SW480 (cell line): ENCODE measurements at regions not wholly inside any gene's neighbourhood (a gene's known extent, or its start where the extent isn't known, plus 50 kb on each side); places are given as distances from the start of the nearest gene placed in this dataset.

Experiments
- DNase-seq: peaks from one replicate; pipeline ENCODE4 v3.0.0-alpha.2; 2016; ENCODE audit warnings: low spot score

DNA sequence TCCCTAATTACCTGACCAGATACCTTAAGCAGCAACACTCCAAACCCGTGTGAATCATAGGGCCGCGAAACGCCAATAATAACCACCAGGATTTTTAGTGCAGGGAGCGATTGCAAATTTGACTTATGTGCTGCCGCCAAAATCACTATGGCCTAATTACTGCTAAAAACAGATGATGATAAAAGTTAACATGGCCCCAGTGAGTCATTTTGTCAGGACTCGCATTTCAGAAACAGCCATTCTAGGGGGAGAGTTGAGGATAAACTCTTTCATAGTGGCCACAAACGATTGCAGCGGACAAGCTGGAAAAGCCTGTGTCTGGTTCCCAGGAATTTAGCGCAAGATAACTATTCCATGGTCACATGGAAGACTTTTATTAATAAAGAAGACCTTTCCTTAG, 103.4 kb downstream of the HLX start:
- DNase-seq: no peak

DNA sequence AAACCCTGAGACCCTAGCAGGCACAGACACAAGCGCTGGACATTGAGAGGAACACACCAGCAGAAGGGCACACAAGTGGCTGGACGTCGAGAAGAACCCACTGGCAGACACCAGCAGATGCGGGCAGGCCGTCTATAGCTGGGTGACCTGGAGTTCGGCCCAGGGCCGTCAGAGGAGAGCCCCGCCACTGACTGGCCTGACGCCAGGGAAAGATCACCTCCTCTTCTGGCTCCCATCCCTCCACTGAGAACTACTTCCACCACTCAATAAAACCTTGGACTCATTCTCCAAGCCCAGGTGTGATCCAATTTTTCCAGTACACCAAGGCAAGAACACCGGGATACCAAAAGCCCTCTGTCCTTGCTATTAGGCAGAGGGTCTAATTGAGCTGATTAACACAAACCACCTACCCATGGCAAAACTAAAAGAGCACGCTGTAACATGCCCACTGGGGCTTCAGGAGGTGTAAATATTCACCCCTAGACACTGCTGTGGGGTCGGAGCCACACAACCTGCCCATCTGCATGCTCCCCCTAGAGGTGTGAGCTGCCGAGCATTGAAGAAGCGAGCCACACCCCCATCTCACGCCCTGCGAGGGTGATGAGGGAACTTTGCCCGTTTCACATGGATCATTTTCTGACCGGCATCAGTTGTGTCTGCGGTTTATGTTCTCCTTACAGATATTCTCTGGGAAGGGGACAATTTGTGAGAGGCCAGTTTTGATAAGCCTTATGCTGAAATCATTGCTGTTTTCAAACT, 104.8 kb downstream of the HLX start:
- no peak for DNase-seq

DNA sequence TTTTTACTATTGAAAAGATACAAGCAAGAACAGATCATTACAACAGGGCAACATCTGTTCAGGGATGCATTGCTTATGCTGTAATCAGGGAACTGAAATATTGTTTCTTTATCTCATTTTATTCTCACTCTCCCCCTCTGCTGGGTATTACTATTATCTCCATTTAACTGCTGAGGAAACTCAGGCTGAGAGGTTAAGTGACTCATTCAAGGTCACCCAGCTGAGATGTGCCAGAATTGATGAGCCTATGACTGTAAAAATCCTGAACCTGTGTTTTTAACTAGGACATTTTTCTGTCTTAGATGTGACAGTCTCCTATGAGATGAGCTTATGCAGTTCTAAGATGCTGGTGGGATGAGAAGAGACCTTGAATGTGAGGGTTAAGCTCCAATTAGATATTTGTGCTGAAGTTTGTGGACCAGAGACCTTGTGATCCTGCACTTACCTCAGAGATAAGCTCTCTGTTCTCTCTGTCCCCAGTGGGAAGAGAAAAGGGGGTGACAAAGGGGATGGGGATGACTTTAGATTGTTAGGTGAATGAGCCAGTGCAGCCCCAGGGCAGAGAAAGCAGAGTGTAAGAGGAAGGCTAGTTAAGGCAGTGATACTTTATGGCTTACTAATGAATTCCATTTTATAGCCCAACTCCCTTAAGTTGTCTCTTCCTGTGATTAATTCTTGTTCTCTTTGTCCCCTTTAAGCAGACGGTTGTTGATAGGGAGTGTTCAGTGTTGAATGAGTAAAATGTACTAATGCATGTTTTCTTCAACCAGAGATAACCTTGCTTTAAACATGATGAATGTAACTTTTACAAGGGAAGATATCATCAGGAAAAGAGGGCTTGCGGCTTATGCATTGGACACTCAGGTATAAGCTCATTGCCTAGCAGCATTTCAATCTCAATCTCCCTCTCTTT, 111.4 kb downstream of the HLX start:
- DNase-seq: no peak

DNA sequence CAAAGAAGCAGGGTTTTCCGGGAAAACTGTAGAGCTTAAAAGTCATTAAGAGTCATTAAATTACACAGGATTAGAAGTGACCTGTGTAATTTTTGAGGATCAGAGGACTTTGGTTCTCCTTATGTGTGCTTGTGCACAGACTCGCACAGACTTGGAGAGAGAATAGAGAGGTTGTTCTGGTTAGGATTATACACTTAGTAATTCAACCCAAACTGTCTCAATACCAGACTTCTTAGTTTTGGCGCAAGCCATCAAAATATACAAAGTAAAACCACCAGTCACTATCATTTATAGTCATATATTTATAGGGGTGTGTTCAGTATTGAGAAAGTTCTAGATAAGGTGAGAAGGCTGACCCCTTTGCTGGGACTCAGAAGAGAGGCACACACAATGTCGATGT, 112.3 kb downstream of the HLX start:
- no peak for DNase-seq

DNA sequence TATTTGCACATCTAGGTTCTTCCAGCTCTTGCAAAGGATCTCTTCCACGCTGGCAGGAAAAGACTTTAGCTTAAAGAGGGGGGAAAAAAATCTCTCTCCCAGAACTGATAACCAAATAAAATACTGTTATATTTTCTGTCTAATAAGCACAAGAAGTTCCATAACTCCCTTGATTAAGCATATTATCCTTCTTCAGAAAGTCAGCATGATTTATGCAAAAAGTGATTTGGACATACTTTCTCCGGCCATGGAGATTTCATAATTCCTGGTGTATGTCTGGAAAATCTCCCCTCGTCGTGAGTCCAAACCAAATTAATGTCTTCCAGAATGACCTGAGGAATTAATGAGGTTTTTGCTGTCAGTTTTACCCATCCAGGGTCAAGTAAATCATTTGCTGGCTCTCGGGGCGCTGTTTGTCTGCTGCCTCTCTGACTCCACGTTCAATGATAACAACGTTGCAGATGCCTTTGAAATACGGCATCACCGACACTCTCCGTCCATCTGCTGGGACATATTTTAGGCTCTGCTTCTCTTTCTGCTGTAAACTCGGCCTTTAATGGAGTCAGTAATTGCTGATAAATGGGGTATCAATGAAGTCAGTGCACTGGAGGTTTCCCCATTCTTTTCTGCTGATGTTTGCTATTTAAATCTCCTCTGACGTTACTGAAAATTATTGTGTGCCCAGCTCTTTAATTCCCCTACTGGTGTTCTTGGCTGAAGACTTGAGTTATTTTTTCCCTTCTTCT, 112.9 kb downstream of the HLX start:
- DNase-seq: no peak

DNA sequence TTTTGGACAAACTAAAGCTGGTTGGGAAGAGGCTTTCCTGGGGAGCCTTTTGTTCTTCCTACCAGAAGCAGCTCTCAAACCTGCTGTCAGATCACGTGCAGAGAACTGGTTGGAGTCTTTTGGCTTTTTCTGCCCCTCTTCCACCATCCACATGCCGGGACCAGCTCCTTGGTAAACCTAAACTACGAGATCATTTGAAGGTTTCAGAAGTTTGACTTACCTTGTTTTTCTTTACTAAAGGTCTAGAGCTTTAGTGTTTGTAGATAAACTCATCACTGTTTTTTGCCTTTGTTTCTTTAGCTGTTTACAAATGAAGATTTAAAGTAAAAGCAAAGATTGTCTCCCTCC, 113.4 kb downstream of the HLX start:
- DNase-seq: no peak

DNA sequence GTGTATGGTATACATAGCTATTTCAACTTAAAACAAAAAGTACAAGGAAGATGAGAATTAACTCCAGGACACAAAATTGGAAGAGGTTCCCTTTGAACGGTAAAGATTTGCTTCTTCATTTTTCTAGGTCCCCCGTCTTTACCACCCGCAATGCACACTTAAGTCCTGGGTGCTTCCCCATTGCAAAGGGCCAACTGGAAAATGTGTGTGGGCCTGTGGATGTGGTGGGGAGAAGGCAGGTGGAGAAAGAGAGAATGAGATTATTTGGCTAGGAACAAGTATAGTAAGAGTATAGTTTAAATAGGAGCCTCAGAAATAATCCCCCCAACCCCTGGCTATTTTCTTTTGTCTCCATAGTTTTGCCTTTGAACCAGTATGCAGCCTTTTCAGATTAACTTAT, 115.4 kb downstream of the HLX start:
- no peak for DNase-seq

DNA sequence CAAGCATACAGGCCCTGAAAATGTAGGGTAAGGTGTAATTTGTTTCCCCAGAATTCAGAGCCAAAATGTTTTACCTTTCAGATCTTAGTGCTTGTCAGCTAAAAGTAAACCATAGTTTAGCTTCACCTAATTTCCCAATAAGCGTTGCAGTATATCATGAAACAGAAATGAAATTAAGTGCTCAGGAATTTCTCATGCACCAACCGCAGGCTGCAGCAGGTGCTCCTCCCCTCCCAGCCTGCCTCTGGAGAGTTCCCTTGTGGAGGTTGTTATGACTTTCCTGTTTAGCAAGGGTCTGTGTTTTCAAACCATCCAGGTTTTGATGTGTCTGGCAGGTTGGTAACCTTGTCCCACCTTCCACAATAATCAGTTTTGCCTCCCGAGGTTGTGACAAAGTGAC, 118.5 kb downstream of the HLX start:
- no peak for DNase-seq

DNA sequence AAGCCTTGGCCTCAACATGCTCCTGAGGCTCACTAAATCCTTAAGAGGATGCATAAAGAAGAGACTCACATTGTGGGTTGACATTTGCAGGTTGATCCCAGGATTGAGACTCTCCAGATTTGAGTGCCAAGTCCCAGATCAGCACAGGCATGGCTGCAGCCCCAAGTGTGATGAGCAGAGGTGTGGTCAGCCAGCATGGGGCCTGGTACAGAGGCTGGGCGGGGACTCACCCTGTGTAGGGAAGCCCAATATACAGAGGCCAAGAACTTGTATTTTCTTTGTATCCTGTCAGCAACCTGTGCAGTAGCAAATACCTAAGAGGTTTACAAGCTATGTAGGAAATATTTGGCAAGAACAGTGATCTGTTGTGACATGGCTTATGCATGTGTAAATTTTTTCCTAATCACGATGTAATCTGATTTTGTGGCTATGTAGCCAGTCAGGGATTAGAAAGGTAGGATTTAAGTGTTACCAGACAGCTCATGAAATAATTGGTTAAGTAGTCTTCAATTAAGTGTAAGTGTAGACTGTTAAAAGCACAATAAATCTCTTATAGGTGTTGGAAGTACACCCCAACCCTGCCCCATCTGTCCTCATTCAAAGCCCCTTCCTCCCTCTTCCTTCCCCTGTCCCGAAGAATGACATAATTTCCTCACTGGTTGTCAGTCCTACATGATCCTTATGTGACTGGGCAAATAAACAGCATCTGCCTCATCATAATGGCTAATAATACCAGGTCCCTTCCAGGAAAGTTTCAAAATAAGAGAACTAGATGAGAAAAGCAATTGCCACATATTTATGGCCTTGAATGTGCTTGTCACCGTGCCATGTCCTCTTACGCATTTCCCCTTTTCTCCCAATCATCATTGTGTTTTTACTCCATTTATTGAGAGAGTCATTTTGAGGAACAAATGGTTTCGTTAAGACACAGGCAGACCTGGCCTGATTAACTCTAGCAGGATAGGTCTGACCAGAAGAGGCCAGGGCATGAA, 120.9 kb downstream of the HLX start:
- no peak for DNase-seq

DNA sequence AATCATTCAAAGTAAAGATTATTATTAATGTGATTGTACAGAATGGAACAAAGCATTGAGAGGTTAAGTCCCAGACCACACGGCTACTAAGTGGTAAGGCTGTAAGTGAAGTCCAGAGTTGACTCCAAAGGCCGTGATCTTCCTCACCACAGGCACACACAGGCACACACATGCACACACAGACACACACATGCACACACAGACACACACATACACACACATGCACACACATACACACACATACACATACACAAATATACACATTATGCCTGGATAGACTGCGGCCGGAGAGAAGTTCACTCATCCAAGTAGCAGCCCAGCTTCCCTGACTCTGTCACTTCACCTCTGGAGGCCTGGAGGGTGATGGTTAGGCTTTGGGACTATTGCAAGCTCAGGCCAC, 121.9 kb downstream of the HLX start:
- no peak for DNase-seq

DNA sequence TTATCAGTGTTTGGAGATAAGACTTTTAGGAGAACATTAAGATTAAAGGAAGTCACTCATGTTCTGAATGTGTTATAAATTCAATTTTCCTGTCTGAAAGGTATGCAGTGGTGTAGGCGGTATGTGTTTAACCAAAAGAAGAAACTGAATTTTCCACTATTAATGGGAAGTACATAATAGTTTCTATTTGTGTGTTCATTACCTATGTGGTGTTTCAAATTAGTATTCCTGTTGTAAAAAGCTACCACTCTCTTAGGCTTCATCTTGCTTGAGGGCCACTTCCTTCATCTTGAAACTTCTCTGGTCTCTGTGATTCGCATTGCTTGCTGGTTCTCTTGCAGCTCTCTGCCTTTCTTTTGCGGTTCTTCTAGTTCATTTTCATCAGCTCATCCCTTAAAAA, 123.4 kb downstream of the HLX start:
- no peak for DNase-seq

DNA sequence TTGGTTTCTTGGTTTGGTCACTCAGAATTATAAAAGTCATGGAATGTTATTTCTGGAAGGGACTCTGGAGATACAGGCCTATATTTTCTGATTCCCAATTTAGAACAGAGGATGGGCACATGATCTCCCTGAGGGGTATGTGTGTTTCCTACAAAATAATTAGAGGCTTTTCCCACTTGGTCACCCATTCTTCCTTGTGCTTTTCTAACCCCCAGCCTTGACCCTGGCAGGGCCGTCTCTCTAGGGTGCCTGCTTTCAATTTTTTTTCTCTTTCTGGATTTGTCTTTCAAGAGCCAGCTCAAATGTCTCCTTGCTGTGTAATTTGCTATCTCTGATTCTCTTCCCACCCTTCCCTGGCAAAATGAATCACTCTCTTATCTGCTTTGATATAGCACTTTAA, 131.9 kb downstream of the HLX start:
- no peak for DNase-seq

DNA sequence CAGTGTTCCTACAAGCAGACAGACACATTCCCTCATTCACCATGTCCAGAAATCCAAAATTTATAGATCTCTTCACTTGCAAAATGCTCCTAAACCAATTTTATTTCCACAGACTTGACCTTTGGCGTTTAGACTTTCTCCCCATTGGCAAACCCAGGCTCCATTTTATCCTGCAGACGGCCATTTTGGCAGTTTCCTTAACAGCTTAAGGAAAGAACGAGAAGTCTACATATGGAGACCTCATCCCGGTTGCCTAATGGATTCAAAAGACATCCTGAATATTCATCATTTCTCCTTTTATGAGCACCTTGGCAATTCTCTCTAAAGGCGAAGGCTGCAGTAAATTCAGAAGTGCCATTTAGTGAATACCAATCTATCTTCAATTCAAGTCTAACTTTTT, 132.9 kb downstream of the HLX start:
- no peak for DNase-seq

DNA sequence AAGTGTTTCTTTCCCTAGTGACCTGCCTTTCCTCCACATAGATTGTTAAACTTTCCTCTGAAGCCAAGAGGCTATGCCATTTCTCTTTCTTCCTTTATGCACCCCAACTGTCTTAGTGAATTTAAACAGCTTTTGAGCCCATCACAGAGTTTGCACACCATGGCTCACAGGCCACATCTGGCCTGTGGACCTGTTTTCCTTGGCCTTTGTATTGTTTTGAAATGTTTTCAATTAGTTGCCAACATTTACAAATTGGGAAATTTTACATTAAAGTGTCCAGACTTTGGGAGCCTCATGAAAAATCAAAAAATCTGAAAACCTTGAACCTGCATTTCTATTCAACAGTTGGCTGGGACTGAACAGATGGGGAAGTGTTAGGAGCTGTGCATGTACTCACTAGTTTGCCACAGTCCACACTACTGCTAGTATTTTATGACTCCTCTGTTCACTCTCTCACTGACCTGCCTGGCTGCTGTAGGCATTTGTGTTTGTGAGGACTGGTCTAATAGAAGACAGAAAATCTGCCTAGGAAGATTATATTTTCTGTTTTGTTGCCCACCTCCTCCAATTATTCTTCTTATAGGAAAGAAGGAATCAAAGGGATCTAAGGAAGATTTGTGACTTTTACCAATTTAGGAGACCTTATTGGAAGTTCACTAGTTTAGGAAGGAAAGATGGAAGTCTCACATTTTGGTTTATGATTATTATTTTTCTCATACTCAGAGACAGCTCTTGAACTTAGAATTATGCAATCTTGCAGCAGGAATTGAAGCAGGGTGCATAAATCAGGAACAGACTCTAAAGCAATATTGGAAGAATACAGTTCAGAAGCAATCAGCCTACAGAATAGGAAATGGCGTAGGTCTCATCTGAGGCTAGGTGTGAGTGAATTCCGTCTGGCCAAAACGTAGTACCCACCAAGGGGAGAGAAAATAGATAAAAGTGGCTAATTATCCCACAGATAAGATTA, 134.7 kb downstream of the HLX start:
- DNase-seq: no peak

DNA sequence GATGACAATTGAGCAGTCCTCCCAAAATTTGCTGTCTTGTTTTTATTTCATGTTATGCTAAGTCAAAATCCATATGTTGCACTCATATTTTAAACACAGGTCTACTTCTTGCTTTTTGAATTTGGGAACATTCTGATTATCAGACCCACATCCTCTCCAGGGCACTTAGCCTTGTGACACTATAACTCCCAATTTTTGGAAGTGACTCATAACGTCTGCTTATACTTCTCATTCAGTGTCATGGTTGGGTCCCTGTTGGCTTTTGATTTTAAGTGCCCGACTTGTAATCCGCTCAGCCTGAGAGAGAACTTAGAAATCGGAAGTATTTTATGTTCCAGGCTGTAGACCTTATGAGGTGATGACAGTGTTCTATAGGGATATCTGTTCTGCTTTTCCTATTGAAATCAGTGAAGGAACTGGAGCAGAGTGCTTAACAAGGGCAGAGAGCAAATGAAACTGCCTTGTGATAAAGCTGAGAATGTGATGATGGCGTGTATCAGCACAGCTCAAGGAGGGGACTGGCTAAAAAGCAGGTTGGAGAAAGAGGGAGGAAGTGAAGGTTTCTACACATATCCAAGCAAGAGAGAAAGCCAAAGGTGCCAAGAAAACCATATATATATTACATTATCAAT, 136.0 kb downstream of the HLX start:
- no peak for DNase-seq

DNA sequence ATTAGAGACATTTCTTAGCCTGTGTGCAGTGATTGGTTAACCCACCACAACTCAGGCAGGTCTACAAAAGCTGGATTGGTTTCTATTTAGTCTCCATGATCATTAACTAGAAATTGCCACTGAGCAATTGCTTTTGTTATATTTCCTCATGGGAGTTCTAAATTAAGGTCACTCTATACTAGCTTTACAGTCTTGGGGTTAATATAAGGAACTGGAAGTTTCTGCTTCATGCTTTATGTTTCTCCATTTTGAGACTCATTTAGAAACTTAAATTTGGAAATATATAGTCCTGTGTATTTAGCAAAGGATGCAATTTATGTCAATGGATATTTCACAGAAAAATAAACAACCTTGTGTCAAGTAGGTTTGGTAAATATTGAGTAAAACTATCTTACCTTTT, 137.5 kb downstream of the HLX start:
- DNase-seq: no peak

DNA sequence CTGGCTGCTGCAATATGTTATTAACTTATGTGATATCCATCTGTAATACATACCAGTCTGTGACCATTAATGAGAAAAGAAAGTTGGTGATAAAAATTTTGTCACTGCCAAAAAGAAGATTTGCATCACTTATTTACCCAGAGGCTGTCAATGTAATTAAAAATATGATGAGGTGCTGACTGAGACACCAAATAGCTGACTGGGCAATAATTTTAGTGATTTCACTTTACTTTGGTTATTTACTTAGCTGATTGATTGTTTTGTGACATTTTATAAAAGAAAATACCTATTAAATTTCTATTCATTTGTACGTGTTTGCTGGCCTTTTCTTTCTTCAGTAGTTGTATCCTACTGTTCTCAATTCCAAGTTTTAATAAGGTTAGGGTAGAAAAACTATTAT, 139.2 kb downstream of the HLX start:
- no peak for DNase-seq

DNA sequence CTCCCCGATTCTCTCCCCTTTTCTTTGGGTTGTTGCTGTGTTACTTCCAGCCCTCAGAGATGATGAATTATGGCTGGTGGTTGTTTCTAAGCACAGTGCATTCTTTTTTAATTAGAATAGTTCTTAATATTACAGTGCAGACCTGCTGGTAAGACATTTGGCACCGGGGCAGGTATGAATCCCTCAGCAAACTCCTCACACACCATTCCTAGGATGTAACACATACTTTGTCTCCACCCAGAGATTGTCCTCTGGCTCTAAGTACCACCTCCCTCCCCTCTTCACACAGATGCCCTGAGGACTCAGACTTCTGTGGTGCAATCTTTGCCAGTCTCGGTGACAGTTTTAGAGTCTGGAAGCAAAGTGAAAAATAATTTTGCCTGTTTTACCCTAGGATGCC, 143.1 kb downstream of the HLX start:
- DNase-seq: no peak

DNA sequence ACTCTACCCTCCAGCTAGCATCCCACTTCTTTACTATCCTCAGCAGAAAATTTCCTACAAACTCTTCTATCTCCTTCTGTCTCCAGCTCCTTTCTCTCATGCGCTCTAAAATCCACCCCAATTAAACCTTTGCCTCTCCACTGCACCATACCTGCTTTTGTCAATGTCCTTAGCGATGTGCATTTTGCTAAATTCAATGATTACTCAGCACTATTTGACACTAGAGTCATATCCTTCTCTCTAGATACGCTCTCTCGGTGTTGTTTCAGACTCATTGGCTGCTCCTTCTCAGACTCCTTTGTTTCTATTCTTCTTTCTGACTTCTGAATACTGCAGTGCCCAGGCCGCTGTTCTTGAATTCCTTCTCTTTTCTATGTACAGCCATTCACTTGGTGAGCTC, 144.2 kb downstream of the HLX start:
- no peak for DNase-seq

DNA sequence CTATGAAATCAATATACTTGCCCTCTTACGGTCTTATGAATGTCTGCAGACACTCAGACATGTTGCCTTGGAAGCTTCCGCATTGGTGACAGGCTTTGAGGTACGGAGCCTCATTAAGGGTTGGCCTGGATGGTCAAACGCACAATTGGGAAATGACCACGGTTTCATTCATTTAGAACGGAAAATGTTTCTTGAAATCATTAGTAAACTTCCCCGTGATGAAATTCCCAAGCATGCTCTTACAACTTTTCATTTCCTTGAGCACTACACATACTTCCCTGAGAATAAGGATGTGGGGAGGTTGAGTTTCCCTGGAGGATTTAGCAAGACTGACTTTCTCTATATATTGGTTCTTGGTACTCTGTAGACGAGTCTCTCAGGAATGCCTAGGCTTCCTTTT, 146.3 kb downstream of the HLX start:
- no peak for DNase-seq
